UCSD-AML1 (cell line): ENCODE measurements at regions not wholly inside any gene's neighbourhood (a gene's known extent, or its start where the extent isn't known, plus 50 kb on each side); places are given as distances from the start of the nearest gene placed in this dataset.
"Not testable (repeated sequence)": the region's sequence is repeated elsewhere in the genome, so short reads cannot be mapped to it uniquely, and the experiment has no call there.

ENCODE experiments used
- DNase-seq: peaks from one replicate; lab custom pipeline; 2025; ENCODE audit not compliant: unreplicated experiment; lab: John Stamatoyannopoulos, UW

DNA sequence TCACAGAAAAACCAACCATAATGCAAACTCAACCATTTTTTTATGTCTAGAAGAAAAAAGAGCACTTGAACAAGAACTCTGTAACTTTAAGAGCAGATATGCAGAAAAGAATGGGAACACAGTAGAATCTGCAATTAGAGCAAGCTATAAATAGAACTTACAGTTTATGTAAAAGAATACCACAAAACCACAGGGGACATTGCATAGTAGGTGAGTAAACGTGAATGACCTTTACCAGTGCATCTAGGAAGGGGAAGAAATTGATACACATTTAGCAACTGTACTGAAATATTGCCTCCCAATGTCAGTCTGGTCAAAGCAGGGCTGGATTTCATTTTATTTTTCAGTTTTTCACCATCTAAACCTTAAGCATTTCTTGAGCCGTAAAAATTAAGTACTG, 242.2 kb upstream of the EDNRB start:
- DNase-seq: no peak

DNA sequence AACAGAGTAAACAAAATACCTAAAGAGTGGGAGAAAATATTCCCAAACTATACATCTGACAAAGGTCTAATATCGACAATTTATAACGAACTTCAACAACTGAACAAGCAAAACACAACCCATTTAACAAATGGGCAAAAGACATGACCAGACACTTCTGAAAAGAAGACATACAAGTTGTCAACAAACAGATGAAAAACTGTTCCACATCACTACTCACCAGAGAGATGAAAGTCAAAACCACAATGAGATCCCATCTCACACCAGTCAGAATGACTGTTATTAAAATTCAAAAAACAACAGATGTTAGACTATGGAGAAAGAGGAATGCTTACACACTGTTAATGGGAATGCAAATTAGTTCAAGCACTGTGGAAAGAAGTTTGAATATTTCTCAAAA, 233.8 kb upstream of the EDNRB start:
- no peak for DNase-seq

DNA sequence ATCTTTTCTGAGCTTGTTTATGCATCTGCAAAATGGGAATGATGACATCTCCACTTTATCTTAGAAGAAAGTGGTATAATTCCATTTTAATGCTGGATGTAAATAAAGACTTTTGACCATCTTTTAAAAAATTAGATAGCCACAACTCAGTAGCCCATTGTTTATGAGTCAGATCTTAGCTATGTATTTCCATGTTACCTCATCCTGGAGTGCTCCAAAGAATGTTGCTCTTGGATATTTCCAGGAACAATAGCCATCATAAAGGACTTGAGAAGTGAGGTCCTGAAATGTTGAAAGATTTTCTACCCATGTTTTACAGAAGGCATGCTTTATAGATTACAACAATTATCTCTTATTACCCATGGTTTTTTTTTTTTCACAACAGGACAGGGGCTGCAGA, 229.3 kb upstream of the EDNRB start:
- DNase-seq: no peak

DNA sequence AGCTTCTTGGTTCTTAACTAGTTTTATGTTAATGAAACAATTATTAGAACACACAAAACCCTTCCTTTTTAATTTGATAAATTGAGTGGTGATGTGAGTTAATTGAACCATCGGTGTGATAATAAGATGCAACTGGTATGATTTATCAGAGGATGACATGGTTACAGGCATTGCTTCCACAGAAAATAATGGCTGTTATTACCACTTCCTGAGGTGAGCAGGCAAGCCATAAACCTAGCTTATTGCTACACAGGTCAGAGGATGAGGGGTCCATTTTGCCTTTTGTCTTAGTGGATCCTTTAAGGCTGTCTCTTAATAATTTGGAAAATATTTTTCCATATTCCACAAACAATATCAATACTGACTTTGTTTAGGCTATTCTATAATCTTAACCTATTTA, 226.6 kb upstream of the EDNRB start:
- no peak for DNase-seq

DNA sequence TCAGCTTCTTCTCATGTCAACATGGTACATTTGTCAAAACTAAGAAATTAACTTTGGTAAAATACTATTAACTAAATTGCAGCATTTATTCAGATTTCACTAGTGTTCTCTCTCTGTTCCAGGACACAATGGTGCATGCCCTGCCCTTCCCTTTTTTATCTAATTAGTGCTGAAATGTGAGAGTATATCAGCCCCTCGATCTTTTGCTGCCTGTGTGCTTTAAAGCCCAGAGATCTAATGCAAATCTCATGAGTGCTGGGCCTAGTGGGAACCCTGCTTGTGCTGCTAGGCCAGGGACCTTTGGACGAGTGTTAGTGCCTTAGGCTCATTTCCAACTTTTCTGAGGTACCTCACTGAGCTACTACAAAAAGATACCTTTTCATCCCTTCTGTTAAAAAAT, 221.1 kb upstream of the EDNRB start:
- DNase-seq: no peak

DNA sequence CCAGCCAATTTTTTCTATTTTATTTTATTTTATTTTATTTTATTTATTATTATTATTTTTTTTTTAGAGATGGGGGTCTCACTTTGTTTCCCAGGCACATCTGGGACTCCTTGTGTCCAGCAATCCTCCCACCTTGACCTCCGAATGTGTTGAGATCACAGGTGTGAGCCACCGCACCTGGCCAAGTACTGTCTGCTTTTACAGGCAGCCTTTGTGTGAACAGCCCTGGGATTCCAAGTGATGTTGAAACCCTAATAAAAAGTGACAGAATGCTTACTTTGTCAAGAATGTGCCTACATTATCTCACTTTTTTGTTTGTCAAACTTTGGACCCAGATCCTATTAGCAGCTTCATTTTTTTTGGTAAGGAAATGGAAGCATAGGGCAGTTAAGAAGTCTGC, 220.1 kb upstream of the EDNRB start:
- no peak for DNase-seq

DNA sequence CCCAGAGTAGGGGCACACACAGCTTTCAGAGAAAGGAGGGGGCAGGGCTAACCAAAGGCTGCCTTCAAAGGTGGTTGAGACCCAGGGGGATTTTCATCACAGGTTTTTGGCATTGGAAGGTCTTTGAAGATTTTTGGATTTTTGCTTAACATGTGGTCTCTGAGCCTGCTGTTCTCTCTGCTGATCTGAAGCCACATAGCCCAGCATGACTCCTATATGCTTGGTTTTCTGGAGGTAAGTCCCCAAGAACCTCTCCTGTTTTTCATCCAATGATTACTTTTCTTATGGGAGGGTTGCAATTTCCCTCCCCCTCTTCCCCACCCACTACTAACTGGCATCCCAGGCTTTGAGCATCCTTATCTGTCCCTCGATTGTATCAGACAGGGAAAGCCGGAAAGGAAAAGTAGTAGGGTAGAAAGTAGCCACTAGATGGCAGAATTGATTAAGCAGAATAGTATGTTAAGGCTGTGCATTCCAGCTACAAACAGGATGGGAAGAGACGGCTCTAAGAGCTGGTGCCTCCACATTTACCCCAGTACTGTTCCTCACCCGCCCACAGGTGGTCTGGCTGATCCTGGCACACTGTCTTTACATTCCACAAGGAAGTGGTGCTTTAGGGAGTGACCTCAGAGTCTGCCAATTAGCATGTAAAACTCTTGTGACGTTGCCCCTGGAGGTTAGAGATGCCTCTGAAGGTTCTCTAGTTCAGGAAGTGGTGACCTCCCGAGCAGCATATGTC, 218.9 kb upstream of the EDNRB start:
- peak; percentile 15 for DNase-seq

DNA sequence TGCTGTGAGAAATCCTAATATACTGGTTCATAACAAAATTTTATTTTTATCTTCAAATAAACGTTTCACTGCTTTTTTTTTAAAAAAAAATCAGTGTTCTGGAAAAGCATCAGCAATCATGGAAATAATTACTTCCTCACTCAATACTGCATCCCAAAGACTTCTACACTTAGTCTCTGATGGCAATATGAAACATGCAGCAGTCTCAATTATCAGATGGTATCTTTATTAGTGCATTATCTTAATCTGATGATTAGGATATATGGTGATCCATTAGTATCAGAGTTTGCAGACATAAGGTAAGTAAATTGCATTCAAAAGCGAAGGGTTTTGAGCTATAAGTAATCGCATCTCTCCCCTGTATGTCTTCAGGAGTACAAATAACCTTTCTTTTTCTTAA, 218.3 kb upstream of the EDNRB start:
- DNase-seq: no peak

DNA sequence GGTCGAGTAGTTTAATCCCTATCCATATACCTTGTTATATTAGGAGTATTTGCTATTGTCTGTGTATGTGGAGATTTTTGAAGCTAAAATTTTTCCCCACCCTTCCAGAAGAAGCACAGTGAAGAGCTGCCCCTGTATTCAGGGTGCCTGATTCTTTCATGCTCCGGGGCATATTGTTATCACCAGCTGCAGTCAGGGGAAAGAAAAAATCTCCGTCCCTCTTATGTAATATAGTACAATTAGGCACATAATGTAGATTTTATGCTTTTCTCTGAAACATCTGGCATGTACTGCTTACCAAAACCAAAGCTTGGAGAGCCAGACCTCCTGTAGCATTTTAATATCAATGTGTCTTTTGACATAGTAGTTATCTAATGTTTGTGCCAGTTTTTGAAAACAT, 214.9 kb upstream of the EDNRB start:
- DNase-seq: no peak

DNA sequence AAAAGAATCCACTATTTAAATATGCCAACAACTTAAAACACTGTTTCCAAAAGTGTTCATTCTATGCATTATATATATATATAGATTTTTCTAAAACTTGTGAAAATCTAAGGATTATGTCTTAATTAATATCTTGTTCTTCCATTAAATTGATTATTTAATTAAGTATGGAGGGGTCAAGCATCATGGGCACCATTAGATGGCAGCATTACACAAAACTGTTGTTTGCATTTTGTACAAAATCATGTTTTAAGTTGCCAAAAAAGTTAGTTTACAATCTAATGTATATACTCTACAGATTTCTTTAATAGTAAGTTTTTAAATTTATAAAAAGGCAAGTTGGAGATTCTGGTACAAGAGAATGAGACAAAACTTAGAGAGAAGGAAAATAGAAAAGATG, 213.2 kb upstream of the EDNRB start:
- no peak for DNase-seq

DNA sequence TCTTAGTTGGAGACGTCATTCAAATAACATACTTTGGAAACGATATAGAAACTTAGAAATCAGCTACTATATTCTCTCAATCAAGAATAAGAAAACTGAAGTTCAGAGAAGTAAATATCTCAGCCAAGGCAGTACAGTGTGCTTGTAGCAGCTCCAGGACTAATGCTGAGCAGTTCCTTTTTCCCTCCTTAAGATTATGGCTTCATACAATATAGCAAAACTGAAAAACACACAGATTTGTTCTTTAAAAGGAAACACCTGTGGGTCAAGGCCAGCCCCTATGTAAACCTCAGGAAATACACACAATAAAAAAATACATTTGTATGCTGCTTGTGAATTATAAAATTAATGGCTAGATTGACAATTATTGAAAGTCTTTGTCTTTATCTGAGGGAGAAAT, 212.7 kb upstream of the EDNRB start:
- no peak for DNase-seq

DNA sequence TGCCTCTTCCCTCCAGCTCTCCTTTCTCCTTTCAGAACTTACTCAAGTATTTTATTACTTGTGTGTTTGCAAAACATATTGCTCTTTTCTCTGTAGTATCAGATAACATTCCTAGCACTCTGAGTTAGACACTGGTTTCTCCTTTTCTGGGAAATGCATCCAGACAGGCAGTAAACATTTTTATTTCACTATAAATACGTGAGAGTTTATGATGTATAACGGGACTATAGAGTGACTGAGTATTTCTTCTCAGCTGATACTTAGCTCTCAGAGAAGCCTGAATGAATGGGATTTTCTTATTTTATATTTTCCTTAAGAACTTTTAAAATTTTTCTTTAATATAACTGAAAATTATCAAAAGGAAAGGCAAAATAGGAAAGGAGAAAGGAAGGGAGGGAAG, 211.2 kb upstream of the EDNRB start:
- DNase-seq: no peak

DNA sequence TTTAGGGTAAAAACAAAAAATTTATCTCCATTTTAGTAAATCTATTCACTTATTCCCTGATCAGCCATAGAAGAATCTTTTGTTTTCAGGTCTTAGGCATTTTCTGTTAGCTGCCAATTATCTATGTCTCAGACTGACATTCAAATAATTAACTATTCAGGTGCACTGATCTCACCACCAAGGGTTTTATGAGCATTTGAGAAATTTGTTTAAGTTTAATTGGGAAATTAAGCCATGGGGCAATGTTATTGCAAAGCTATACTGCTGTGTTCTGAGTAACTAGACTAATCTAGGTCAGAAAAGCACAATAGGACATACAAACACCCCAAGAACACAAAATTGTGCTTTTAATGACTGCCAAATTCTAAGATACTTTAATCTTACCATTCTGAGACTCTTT, 210.7 kb upstream of the EDNRB start:
- DNase-seq: no peak

DNA sequence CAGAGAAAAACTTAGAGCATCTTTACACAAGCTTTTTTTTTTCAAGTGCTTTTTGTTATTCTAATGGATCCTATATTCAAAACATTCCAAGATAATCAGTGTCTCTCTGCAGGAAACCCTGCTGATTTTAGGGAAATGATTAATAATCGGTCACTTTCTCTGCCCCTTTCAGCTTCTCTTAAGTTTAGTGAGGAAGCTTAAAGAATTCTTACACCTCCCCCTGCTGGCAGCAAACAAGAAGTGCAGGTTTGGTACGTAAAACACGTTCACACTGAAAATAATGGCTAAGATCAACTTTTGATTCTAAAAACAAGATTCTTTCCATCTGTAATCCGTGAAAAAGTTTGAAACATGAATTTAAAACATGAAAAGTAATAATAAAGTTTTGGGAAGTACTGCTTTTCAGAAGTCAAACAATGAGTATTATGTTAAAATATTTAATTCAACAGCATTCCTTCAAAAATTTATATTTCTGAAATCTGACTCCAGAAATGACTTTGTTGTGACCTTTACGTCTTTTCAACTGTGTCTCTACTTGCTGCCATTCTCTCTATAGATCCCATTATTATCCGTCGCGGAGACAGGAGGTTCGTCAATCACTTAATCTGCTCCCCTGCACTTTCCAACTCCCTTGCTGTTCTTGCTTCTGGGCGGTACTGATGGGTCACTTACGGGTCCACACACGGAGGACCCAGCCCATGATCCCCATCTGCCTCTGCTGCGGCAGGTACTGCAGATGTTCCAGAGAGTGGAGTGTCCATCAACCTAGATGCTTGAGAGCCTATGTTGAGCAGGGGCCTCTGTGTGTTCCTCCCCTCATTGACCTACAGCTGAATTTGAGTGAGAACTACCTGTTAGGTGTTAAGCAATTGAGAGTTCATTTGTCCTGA, 203.1 kb upstream of the EDNRB start:
- DNase-seq: peak; percentile 10

DNA sequence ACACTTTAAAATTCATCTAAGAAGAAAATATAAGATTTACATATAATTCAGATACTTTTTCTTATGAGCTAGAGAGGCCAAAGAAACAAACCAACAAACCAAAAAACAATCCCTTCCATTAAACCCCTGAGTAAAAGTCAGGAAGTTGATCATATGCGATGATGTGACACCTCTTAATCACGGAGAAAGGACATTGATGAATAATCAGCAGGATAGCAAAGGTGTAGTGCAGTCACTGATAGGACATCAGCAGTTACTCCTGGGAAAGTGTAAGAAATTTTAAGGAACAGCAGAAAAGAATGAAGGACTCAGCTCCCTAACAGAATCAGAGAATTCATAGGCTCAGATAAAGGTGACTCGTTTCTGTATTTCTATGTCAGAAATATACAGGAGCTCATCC, 202.4 kb upstream of the EDNRB start:
- no peak for DNase-seq

DNA sequence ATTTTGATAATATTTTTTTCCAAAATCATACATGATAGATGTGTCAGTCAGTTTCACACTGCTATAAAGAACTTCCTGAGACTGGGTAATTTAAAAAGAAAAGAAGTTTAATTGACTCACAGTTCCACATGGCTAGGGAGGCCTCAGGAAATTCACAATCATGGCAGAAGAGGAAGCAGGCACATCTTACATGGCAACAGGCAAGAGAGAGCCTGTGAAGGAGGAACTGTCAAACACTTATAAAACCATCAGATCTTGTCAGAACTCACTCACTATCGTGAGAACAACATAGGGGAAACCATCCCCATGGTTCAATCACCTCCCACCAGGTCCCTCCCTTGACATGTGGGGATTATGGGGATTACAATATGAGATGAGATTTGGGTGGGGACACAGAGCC, 201.5 kb upstream of the EDNRB start:
- not testable (repeated sequence) for DNase-seq

DNA sequence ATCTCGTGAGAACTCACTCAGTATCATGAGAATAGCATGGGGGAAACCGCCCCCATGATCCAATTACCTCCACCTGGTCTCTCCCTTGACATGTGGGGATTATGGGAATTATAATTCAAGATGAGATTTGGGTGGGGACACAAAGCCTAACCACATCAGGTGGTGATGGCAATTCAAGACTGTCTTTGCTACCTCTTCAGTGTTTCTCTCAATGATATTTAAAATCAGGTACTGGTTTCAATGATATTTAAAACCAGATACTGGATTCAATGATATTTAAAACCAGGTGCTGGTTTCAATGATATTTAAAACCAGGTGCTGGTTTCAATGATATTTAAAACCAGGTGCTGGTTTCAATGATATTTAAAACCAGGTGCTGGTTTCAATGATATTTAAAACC, 198.4 kb upstream of the EDNRB start:
- DNase-seq: not testable (repeated sequence)

DNA sequence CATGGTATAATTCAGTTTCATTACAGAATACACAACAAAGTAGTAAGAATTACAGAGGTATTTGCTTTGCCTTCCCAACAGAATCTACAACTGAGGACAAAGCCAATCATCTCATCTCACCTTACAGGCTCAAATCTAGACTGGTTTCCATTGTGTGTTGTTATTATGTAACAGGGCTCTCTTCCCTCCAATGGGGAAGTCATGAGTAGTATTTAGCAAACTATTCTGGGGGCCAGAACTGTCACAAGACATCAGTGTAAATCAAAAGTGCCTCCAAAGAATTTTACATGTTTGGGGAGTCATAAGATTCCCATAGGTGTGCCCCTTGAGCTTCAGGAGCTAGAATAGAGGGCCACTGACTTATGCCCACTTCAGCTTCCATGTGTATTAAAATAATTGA, 187.0 kb upstream of the EDNRB start:
- no peak for DNase-seq

DNA sequence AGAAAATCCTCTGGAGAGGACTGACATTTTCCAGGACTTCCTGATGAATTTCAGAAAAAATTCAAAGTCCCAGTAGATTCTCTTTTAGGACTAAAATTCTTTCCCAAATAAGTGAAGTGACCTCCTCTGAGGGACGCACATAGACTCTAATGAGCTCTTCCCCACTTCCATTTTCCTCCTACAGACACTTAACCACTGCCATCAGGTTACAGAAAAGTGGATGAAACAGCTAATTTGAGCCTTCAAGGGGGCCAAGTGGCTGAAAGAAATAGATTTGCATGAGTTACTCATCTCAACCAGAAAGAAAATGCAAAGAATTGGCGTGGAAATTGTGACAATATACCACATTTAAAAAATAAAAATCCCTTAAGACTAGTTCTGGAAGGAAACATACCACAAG, 185.3 kb upstream of the EDNRB start:
- no peak for DNase-seq

DNA sequence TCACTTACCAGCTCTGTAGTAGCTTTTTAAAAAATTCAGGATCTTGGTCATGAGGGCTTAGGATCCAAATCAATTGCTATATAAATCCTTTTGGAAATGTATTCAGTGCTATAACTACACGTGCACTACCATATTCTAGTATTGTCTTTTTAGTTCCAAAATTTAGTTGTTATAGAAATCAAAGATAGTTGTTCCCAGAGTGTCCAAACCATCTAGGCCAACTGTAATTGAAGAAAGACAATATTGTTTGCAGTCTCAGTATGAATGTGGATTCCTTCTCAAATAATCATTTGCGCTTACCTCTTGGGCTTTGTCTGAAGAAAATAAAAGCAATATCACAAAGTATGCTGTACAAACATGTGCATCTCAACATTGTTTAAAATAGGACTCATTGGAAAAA, 184.1 kb upstream of the EDNRB start:
- DNase-seq: no peak

DNA sequence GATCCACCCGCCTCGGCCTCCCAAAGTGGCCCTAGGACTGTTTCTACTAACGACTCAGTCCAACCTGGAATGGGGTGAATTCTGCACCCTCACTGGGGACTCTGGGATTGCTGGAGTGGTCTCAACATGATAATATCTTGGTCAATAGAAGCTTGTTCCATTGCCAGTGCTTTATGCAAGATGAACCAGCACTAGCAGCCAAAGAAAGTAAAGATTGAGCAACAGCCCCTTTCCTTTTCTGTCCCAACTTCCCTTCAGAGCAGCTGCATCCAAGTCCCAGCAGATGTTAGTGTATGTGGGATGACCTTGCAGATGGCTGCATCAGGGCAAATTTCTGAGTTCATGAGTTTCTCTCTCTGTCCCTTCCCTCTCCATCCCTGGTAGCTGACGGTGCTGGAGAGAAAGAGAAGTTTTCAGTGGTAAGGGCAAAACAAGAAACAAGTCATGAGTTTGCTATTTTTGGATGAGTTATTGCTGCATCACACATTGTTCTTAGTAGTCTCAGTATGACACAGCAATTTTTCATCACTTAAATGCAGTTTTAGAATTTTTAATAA, 183.6 kb upstream of the EDNRB start:
- peak; percentile 13 for DNase-seq

DNA sequence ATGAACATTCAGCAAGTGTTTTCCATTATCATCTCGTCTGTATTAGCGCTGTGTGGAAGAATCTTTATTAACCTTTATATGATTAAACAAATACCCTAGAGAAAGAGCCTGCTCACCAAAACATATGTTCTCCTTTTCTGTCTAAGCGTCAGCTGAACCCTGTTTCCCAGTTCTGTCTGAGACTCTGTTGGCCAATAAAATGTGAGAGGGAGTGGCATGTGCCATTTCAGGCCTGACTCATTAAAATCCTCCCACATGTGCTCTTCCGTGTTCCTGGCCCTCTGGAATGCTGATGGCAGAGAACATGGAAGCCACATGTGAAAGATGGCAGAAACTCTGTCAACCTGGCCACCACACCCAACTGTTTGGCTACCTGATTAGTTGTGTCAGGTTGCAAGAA, 181.9 kb upstream of the EDNRB start:
- DNase-seq: no peak
